IPS-18c (cell line): ENCODE measurements at regions not wholly inside any gene's neighbourhood (a gene's known extent, or its start where the extent isn't known, plus 50 kb on each side); places are given as distances from the start of the nearest gene placed in this dataset.

Experiments used
- H3K4me3 ChIP-seq: 2 replicates; pipeline ENCODE4 v1.7.0; 2013; ENCODE audit warnings: low read depth, mild to moderate bottlenecking, low read length, moderate library complexity; ENCODE audit not compliant: insufficient read depth
- H3K9me3 ChIP-seq: one replicate; pipeline ENCODE4 v1.6.1; 2013; ENCODE audit warnings: mild to moderate bottlenecking, low read length, moderate library complexity; ENCODE audit not compliant: control insufficient read depth, insufficient read depth

DNA sequence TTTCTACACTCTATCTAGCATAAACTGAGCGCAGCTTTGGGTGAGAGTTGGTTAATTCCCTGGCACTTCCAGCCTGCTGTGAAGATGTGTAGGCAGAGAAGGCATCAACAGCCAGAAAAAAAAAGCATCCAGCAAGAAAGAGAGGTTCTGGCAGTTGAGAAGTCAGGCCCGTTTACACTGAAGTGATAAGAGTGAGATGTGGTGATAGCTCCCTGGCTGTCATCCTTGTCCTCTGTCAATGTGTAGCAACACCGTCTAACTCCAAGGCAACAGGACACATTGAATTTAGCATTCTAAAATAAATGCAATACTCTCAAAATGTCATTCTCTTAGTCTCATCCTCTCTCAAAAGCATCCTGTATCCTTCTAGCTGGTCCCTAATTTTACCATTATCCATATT lies 193.6 kb upstream of the BTBD3 start:
- Histone ChIP-seq H3K4me3 (no peak overlapping the region), H3K9me3 (no peaks in the 10 kb centered on the region)

DNA sequence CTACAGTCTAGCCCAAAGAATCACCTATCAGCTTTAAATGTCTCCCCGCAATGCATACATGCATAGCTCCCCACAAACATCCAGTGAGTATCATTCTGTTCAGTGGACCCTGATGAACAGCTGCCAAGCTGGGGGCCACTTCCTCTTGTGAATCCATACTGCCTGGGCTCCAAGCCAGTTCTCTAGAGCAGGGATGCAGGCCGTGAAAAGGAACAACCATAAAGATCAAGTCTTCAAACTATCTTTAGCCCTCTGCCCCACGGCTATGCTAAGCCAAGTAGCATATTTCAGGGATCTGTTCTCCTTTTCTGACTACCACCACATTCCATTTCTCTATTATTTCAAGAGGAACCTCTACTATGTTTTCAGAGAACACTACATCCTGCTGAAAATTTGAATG lies 191.7 kb upstream of the BTBD3 start:
- Histone ChIP-seq H3K9me3 (no peaks in the 10 kb centered on the region), H3K4me3 (no peak overlapping the region)

GRCh38 chr20:11727708-11728107 lies 190.0 kb upstream of the BTBD3 start:
- H3K4me3 ChIP-seq = no peak overlapping the region
- no peaks in the 10 kb centered on the region for H3K9me3 ChIP-seq

DNA sequence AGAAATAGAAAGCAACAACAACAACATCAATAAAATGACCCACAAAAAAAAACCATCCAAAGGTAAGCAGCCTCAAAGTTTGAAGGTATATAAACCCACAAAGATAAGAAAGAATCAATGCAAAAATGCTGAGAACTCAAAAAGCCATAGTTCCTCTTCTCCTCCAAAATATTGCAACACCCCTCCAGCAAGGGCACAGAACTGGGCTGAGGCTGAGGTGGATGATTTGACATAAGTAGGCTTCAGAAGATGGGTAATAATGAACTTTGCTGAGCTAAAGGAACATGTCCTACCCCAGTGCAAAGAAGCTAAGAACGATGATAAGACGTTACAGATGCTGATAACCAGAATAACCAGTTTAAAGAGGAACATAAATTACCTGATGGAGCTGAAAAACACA lies 188.8 kb upstream of the BTBD3 start:
- Histone ChIP-seq H3K4me3 (no peak overlapping the region), H3K9me3 (no peaks in the 10 kb centered on the region)

- H3K4me3 ChIP-seq = no peak overlapping the region
- no peaks in the 10 kb centered on the region for H3K9me3 ChIP-seq
These were observed 187.9 kb upstream of the BTBD3 start for GRCh38 chr20:11729806-11730205.

DNA sequence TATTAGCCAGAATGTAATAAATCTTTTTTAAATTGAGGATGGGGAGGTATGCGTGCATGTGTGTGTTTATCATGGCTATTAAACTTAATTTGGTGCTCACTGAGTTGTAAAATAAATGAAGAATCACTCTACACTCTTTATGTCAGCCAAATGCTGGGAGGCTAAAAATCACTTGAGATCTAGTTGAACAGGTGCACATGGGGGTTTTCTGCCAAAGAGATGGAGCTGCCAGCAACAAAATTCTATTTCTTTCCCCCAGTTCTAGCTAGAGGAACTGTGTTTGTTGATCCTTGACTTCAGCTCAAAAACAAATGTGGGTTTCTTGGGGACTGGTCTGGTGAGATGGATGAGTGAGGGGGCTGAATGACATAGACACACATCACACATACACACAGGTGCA lies 183.3 kb upstream of the BTBD3 start:
- Histone ChIP-seq H3K9me3 (peaks cover 2% of the 10 kb centered on the region), H3K4me3 (no peak overlapping the region)

DNA sequence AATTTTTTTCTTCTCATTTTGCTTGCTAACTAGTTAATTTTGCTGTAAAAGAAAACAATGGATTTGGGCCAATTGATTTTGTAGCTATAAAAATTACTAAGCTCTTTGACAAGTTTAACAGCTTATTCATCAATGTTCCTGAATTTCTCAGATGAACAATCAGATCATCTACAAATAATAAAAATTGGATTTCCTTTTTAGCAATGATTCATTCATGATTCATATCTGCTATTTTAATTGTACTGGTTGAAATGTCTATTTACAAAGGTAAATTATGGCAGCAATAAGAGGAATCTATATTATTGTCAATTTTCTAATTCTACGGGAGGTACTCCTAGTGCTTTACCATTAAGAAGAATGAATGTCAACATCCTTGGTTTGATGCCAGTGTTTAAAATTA lies 178.8 kb upstream of the BTBD3 start:
- Histone ChIP-seq H3K4me3 (no peak overlapping the region), H3K9me3 (peaks cover 2% of the 10 kb centered on the region)

DNA sequence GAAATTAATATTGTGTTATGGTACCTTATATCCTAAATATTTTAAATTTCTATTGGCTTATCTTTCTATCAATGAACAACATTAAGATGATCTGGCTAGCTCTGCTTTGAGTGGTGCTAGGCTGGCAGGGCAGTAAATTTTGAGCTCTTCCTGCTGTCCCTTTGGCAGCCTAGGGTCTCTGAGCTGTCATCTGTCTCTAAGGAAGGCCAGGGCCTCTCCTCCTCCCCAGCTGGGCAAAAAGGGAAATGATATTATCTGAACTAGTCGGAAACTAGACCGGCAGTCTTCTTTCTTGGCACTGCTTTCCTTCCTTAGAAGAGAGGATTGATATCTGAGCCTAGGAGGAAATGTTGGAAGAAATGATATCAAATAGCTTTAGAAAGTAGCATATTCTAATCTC lies 176.7 kb upstream of the BTBD3 start:
- Histone ChIP-seq H3K4me3 (no peak overlapping the region), H3K9me3 (no peaks in the 10 kb centered on the region)

GRCh38 chr20:11745145-11745544 lies 172.5 kb upstream of the BTBD3 start:
- H3K9me3 ChIP-seq = no peaks in the 10 kb centered on the region
- no peak overlapping the region for H3K4me3 ChIP-seq

DNA sequence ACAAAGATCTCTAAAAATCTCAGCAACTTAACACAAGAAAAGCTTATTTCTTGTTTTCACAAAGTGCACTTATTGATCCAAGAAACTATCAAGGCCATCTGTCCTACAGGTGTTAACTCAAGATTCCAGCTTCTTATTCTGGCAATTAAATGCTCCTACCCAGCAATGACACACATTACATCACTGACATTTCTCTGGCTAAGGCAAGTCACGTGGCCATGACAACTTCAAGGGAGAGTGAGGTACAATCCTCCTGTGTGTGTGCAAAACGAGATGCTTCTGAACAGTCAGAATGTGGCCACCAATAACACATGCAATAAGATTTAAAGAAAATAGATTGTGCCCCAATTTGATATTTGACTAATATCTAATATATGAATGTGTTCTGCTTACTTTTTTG lies 169.3 kb upstream of the BTBD3 start:
- Histone ChIP-seq H3K4me3 (no peak overlapping the region), H3K9me3 (no peaks in the 10 kb centered on the region)

DNA sequence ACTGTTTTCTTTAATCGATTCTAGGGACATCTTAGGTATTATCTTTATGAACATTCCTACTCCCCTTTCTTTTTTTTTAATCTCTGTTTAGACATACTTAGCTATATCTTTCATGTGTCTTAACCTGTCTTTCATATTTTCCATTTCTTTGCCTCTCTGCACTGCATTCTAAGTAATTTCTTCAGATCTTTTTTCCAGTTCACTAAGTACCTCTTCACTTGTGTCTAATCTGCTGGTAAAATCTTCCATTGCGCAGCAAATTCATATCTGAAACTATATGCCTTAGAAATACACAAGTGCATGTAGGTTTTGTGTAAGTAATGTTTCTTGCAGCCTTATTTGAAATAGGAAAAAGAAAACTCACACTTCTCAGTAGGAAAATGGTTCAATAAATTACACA lies 165.4 kb upstream of the BTBD3 start:
- Histone ChIP-seq H3K4me3 (no peak overlapping the region), H3K9me3 (no peaks in the 10 kb centered on the region)

DNA sequence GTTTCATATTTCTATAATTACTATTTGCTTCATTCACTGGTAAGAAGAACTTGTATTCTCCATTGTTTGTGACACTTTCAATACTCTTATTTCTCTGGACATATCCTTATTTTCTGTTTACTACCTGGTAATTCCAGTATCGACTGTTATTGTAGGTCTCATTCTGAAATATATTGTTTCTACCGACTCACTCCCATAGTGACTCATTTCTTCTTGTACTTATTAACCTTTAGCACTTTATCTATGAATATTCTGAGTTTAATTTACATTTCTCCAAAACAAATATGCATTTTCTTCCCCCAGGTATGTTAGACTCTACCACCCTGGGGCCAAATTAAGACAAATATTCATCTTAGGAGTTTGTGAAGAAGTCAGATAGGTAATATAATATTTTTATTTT lies 164.5 kb upstream of the BTBD3 start:
- Histone ChIP-seq H3K4me3 (no peak overlapping the region), H3K9me3 (no peaks in the 10 kb centered on the region)

DNA sequence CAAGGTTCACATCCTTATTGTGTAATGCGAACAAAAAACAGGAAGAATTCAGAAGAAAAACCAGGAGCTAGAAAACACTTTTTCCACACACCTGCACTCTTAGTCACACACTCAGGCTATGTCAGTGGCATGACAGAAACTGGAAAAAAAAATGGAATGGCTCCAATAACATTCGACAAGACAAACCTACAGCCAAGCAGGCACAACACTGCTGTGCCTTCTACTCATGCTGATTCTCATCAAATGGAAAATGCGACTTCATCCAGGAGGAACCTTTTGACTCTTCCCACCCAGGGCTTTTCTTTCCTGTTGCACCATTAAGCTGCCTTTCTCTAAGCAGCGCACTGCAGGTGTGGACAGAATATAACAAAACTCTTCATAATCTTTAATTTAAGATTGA lies 163.2 kb upstream of the BTBD3 start:
- H3K9me3 ChIP-seq = no peaks in the 10 kb centered on the region
- no peak overlapping the region for H3K4me3 ChIP-seq

DNA sequence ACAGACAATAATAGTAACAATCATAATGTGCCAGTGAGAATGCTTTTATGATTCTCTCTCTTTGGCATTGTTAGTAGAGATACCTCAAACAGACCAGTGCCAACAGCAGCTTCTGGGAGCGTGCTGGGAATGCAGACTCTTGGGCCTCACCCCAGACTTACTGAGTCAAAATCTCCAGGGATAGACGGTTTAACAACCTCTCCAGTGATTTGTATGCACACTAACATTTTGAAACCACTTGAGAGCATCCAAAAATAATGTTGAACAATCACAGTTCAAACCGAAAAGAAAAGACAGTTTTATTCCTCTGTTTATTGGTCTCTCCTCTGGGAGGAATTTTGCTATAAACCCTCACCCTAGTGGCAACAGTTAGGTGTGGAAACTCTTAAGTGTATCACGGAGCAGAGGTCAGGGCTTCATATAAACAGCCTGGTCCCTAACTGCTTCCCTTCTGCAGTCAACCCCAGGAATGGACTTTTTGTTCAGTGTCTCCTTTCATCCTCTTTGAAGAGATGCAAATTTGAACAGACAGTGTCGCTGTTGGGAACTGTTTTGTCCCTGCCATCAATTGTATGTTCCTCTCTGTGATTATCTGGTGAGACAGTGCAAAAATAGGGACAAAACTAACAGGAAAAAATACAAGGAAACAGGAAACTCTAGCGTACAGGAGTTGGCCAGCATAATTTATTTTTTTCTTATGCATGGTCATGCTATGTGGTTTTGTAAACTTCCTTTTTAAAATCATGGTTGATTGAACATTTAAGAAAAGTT lies 162.4 kb upstream of the BTBD3 start:
- Histone ChIP-seq H3K9me3 (no peaks in the 10 kb centered on the region), H3K4me3 (no peak overlapping the region)

DNA sequence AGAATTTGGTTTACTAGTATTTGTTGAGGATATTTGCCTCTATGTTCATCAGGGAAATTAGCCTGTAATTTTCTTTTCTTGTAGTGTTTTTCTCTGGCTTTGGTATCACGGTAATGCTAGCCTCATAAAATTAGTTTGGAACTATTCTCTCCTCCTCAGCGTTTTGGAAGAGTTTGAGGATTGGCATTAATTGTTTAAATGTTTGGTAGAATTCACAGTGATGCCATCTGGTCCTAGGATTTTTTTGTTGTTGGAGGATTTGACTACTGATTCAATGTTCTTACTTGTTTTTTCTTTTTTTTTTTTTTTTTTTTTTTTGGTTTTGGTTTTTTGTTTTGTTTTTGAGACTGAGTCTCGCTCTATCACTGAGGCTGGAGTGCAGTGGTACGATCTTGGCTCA lies 156.2 kb upstream of the BTBD3 start:
- Histone ChIP-seq H3K4me3 (no peak overlapping the region), H3K9me3 (no peaks in the 10 kb centered on the region)

GRCh38 chr20:11766961-11767360 lies 150.7 kb upstream of the BTBD3 start:
- H3K4me3 ChIP-seq = no peak overlapping the region
- H3K9me3 ChIP-seq = no peaks in the 10 kb centered on the region

GRCh38 chr20:11769825-11770224 lies 147.9 kb upstream of the BTBD3 start:
- no peaks in the 10 kb centered on the region for H3K9me3 ChIP-seq
- no peak overlapping the region for H3K4me3 ChIP-seq

GRCh38 chr20:11772226-11772730 lies 145.4 kb upstream of the BTBD3 start:
- Histone ChIP-seq H3K9me3 (no peaks in the 10 kb centered on the region), H3K4me3 (no peak overlapping the region)

GRCh38 chr20:11776687-11777086 lies 141.0 kb upstream of the BTBD3 start:
- Histone ChIP-seq H3K9me3 (no peaks in the 10 kb centered on the region), H3K4me3 (no peak overlapping the region)
